ENCODE measurements at regions not wholly inside any gene's neighbourhood (a gene's known extent, or its start where the extent isn't known, plus 50 kb on each side); places are given as distances from the start of the nearest gene placed in this dataset.
"Not testable (repeated sequence)": the region's sequence is repeated elsewhere in the genome, so short reads cannot be mapped to it uniquely, and the experiment has no call there.

DNA sequence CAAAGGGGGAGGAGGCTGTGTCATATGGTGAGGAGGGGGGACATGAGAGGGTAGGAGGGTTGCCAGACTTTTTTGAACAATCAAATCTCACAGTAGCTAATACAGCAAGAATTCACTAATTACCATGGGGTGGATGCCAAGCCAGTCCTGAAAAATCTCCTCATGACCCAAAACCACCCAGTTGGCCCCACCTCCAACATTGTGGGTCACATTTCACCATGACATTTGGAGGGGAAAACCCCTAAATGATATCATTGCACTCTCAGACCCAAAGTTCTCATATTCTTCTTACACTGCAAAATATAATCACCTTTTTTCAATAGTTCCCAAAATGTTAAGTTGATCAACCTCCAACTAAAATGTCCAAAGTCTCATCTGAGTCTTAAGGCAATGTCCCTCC, 666.3 kb downstream of the TMEM121 start:
- not testable (repeated sequence) for DNase-seq (ENCODE audit: low read depth in 2 of 2)

DNA sequence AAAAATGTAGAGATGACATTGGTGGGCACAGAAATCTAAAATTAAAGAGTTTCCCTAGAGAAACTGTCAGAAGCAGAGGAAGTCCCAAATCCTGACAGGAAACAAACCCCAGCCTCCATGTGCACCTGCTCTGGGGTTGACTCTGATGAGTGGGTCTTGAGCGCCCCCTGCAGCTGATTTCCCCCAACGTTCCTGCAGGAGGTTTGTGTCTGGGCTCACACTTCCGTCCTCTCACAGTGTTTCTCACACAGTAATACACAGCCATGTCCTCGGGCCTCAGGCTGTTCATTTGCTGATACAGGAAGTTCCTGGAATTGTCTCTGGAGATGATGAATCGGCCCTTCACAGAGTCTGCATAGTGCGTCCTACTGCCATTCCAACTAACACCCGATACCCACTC, 670.1 kb downstream of the TMEM121 start:
- DNase-seq (ENCODE audit: low read depth in 2 of 2), result peak; percentile 53 to 60

- not testable (repeated sequence) for DNase-seq (ENCODE audit: low read depth in 2 of 2)
Measured at GRCh38 chr14:106197264-106197663, 670.9 kb downstream of the TMEM121 start.

GRCh38 chr14:106199097-106199496, 672.7 kb downstream of the TMEM121 start:
- no peak for DNase-seq (ENCODE audit: low read depth in 2 of 2)

DNA sequence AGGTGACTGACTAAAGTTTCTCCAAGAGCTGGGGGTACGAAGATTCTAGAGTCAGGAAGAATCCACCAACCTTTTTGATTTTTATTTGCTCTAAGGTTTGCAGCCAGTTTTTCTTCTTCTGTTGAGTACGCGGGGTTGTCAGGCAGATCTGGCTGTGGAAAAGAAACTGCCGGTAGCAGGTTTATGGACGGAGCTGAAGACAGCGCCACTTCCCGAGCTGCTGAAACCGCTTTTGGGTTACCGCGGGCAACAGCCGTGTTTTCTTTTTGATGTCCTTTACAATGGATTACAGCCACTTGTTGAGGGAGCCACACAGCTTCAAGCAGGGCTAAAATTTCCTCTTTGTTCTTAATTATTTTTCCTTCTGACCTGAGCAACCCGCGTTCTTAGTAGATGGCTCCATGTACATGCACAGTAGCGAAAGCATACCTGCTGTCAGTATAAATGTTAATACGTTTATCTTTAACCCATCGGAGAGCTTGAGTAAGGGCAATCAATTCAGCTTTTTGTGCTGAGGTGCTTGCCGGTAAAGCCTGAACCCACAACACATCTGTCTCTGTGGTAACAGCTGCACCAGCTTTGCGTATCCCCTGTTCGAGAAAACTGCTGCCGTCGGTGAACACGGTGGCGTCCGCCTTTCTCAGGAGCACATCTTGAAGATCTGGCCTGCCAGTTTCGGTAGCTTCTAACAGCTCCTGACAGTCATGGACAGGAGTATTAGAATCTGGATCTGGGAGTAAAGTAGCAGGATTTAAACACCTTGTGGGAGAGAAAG, 674.3 kb downstream of the TMEM121 start:
- no peak for DNase-seq (ENCODE audit: low read depth in 2 of 2)

DNA sequence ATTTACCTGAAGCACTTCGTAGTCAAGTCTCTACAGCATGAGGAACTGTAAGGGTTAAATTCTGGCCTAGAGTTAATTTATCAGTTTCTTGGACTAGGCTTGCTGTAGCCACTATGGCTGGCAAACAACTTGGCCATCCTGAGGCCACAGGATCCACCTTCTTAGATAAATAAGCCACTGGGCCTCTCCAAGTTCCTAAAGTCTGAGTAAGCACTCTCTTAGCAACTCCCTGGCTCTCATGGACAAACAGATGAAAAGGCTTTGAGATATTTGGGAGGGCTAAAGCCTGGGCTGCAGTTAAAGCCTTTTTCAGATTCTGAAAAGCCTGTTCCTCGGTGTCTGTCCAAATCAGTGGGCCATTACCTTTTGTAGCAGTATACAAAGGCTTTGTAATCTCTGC, 675.0 kb downstream of the TMEM121 start:
- DNase-seq (ENCODE audit: low read depth in 2 of 2), result no peak

- DNase-seq (ENCODE audit: low read depth in 2 of 2), result no peak
Measured at GRCh38 chr14:106203438-106203837, 677.1 kb downstream of the TMEM121 start.

DNA sequence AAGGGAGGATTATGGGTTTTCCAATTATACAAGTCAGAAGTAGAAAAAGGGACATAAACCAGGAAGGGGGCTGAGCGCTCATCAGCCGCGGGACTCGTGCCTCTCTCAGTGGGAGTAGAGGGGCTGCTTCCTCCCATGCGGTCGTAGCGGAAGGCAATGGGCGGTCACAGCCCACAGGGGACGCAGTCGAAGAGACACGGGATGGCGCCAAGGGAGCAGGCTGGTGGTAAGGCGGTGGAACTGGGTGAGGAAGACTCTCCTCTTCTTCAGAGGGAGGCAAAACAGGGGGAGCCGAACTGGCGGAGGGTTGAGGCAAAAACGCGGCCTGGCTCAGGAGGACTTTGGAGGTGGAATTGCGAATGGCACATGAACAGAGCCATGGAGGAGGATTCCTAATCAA, 677.7 kb downstream of the TMEM121 start:
- no peak for DNase-seq (ENCODE audit: low read depth in 2 of 2)

DNA sequence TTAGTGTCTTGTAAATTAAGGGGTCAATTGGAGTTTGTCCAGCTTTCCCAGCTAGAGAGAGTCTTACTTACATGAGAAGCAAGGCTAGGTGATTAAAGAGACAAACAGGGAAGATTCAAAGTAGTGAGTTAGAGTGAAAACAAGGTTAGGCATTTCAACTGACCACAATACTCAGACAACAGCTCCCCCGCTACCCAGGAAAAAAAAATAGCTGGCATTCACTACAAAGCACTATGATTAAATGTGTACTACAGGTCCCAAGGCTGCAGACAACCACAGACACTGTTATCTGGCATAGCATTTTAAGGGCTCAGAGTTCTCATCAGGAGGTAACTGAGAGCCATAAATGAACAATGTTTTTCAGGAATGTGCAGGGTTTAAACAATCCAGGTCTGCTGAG, 680.9 kb downstream of the TMEM121 start:
- no peak for DNase-seq (ENCODE audit: low read depth in 2 of 2)

DNA sequence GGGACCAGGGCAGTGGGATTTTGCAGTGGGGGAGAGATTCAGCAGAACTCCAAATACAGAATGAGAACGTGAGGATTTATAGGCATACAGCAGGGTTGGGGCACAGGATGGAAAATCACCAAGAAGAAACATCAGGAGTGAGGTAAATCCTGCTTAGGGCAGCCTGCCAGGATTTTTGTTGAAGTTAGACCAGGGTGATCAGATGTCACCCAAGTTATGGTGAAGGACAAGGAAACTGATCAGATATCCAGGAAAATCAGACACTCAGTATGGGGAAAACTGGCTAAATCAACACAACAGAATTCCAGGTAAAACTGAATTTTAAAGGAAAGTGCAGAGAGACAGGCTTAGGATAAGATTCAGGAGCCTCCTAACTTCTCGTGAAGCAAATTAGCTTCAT, 682.4 kb downstream of the TMEM121 start:
- DNase-seq (ENCODE audit: low read depth in 2 of 2), result no peak

GRCh38 chr14:106209755-106210154, 683.4 kb downstream of the TMEM121 start:
- DNase-seq (ENCODE audit: low read depth in 2 of 2), result no peak

- no peak for DNase-seq (ENCODE audit: low read depth in 2 of 2)
Measured at GRCh38 chr14:106210650-106211049, 684.3 kb downstream of the TMEM121 start.

- DNase-seq (ENCODE audit: low read depth in 2 of 2), result no peak
Measured at GRCh38 chr14:106211334-106211900, 685.0 kb downstream of the TMEM121 start.

GRCh38 chr14:106215229-106215628, 688.8 kb downstream of the TMEM121 start:
- DNase-seq (ENCODE audit: low read depth in 2 of 2), result no peak

GRCh38 chr14:106216679-106217078, 690.3 kb downstream of the TMEM121 start:
- DNase-seq (ENCODE audit: low read depth in 2 of 2), result no peak

GRCh38 chr14:106218174-106218573, 691.8 kb downstream of the TMEM121 start:
- DNase-seq (ENCODE audit: low read depth in 2 of 2), result no peak

- DNase-seq (ENCODE audit: low read depth in 2 of 2), result no peak
Measured at GRCh38 chr14:106222311-106222710, 695.9 kb downstream of the TMEM121 start.

DNA sequence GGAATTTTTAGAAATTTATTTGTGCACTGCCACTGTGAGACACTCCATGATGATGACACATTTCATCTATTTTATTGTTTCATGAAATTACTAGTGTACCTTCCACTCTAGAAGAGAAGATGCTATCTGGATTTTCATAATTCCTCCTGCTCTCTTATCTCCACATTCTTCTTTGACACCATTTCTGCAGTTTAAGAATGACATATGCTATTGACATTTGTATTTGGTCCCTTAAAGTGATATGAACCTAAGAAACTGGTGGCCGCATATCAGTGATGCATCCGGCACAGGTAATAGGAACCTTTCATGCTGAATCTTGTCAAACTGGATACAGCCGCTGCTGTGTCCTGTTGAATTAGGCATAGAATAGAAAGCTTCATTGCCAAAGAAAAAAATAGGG, 696.3 kb downstream of the TMEM121 start:
- DNase-seq (ENCODE audit: low read depth in 2 of 2), result no peak

- no peak for DNase-seq (ENCODE audit: low read depth in 2 of 2)
Measured at GRCh38 chr14:106227793-106228192, 701.4 kb downstream of the TMEM121 start.

- DNase-seq (ENCODE audit: low read depth in 2 of 2), result peak in 1 of 2 donors; percentile 45
Measured at GRCh38 chr14:106228541-106229158, 702.3 kb downstream of the TMEM121 start.

DNA sequence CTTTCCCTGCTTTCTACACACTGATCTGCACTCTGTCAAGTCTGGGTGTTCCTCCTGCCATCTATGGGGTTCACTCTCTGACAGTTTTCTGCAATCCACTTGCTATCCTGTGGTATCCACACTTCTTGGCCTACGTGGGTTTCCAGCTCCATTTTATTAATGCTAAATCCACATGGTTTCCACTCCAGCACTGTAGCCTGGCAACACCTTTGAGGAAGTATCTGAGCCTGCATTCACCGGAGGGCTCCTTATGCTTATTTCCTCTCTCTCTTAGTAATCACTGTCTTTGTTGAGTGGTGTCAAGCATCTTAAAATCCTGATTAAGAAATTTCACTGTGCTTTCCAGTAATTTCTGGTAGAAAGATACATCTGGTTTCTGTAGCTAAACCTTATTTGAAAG, 703.7 kb downstream of the TMEM121 start:
- DNase-seq (ENCODE audit: low read depth in 2 of 2), result no peak

- not testable (repeated sequence) for DNase-seq (ENCODE audit: low read depth in 2 of 2)
Measured at GRCh38 chr14:106233191-106233590, 706.8 kb downstream of the TMEM121 start.
